ENCODE measurements at regions not wholly inside any gene's neighbourhood (a gene's known extent, or its start where the extent isn't known, plus 50 kb on each side); places are given as distances from the start of the nearest gene placed in this dataset.
"Not testable (repeated sequence)": the region's sequence is repeated elsewhere in the genome, so short reads cannot be mapped to it uniquely, and the experiment has no call there.

GRCh38 chr2:35857498-35857897, 498.1 kb upstream of the CRIM1 start:
- no peak overlapping the region for H3K27ac Mint-ChIP-seq
- no peaks in the 10 kb centered on the region for H3K9me3 Mint-ChIP-seq
- no peaks in the 10 kb centered on the region for H3K36me3 Mint-ChIP-seq (ENCODE audit: insufficient read depth in 2 of 2)
- H3K4me3 Mint-ChIP-seq, result no peak overlapping the region
- peaks cover 34% of the 10 kb centered on the region for H3K27me3 Mint-ChIP-seq (ENCODE audit: low read depth)
- DNase-seq (no peak), ATAC-seq (replicated peaks in 1 of 2) (no peak)
- H3K4me1 Mint-ChIP-seq (ENCODE audit: low read depth), result no peaks in the 10 kb centered on the region

DNA sequence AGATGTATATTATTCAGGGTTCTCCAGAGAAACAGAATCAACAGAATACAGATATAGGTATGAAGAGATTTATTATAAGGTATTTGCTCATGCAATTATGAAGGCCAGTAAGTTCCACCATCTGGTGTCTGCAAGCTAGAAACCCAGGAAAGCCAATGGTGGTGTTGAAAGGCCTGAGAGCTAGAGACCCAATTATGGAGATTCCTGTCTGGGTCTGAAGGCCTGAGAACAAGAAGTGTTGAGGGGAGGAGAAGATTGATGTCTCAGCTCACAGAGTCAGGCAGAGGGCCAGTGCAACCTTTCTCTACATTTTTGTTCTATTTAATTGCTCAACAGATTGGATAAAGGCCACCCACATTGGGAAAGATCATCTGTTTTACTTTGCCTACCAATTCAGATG, 524.2 kb upstream of the CRIM1 start:
- Mint-ChIP-seq H3K27ac (no peak overlapping the region), H3K36me3 (ENCODE audit: insufficient read depth in 2 of 2) (no peaks in the 10 kb centered on the region), H3K27me3 (ENCODE audit: low read depth) (no peaks in the 10 kb centered on the region), H3K9me3 (no peaks in the 10 kb centered on the region), H3K4me3 (no peak overlapping the region), H3K4me1 (ENCODE audit: low read depth) (no peaks in the 10 kb centered on the region)
- ATAC-seq (replicated peaks in 1 of 2), result no peak
- no peak for DNase-seq

DNA sequence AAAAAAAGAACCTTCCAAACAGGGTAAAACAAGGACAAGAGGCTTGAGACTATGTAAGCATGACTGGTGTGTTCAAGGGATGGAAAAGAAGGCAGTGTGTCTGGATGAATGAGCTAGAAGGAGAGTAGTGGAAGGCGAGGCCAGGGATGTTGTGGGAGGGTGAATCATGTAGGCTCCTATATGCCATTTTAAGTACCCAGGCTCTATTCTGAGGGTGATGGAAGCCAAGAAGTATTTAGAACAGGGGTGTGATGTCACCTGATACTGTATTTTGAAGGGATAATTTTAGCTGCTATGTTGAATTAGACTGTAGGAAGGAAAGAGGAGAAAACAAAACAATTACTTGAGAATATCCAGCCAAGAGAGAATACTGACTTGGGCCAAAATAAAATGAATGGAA, 524.7 kb upstream of the CRIM1 start:
- H3K9me3 Mint-ChIP-seq, result no peaks in the 10 kb centered on the region
- H3K36me3 Mint-ChIP-seq (ENCODE audit: insufficient read depth in 2 of 2), result no peaks in the 10 kb centered on the region
- H3K4me3 Mint-ChIP-seq, result no peak overlapping the region
- no peak for ATAC-seq (replicated peaks in 1 of 2)
- no peak for DNase-seq
- H3K27me3 Mint-ChIP-seq (ENCODE audit: low read depth), result no peaks in the 10 kb centered on the region
- H3K4me1 Mint-ChIP-seq (ENCODE audit: low read depth), result no peaks in the 10 kb centered on the region
- no peak overlapping the region for H3K27ac Mint-ChIP-seq

DNA sequence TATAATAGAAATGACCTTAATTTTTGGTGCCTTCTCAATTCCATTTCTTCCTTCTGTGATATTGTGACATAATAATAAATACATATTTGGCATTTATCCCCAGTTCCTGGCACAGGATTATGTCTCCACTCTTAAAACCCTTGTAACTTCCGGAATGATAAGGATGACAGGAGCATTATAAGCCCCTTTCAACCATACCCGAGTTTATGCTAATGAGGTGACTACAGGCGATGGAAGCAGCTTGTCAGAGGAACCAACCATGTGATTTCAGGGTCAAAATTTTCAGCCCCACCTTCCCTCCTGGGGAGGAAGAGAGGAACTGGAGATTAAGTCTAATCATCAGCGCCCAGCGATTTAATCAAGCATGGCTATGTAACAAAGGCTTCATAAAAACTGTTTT, 528.5 kb upstream of the CRIM1 start:
- ATAC-seq (replicated peaks in 1 of 2), result no peak
- Mint-ChIP-seq H3K36me3 (ENCODE audit: insufficient read depth in 2 of 2) (no peaks in the 10 kb centered on the region), H3K4me3 (no peak overlapping the region), H3K27ac (no peak overlapping the region), H3K27me3 (ENCODE audit: low read depth) (peaks cover 7% of the 10 kb centered on the region), H3K4me1 (ENCODE audit: low read depth) (no peaks in the 10 kb centered on the region), H3K9me3 (no peaks in the 10 kb centered on the region)
- no peak for DNase-seq

DNA sequence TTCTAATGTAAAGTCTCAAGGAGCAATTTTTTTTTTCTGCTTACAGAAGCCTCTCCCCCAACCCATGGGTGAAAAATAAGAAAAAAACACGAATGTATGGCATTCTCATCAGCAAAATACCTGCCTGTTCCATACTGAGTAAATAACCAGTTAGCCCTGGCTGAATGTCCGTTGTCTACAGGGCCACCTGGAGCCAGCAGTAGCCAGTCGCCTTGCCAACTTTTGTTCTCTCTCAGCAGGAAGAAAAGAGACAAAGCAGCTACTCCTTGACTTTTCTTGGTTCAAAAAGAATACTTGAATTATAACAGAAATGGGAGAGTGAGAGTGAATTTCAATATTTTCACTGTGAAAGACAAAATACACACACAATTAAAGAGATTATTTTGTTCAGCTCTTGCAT, 532.9 kb upstream of the CRIM1 start:
- Mint-ChIP-seq H3K4me1 (ENCODE audit: low read depth) (no peaks in the 10 kb centered on the region), H3K27ac (no peak overlapping the region), H3K36me3 (ENCODE audit: insufficient read depth in 2 of 2) (no peaks in the 10 kb centered on the region), H3K27me3 (ENCODE audit: low read depth) (peaks cover 15% of the 10 kb centered on the region), H3K9me3 (no peaks in the 10 kb centered on the region), H3K4me3 (no peak overlapping the region)
- no peak for ATAC-seq (replicated peaks in 1 of 2)
- no peak for DNase-seq

GRCh38 chr2:35821675-35822074, 533.9 kb upstream of the CRIM1 start:
- DNase-seq (no peak), ATAC-seq (replicated peaks in 1 of 2) (no peak)
- Mint-ChIP-seq H3K9me3 (no peaks in the 10 kb centered on the region), H3K27ac (no peak overlapping the region), H3K4me1 (ENCODE audit: low read depth) (no peaks in the 10 kb centered on the region), H3K36me3 (ENCODE audit: insufficient read depth in 2 of 2) (no peaks in the 10 kb centered on the region), H3K4me3 (no peak overlapping the region), H3K27me3 (ENCODE audit: low read depth) (peaks cover 15% of the 10 kb centered on the region)

DNA sequence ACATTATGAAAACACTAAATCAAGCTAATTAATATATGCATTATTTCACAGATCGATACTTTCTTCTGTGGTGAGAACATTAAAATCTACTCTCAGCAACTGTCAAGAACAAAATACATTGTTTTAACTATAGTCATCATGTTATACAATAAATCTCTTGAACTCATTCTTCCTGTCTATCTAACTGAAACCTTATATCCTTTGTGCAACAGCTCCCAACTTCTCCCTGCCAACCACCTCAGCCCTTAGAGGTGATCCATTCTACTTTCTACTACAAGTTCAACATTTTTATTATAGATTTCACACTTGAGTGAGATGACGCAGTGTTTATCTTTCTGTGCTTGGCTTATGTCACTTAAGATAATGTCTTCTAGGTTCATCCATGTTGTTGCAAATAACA, 535.2 kb upstream of the CRIM1 start:
- Mint-ChIP-seq H3K4me3 (no peak overlapping the region), H3K27ac (no peak overlapping the region), H3K36me3 (ENCODE audit: insufficient read depth in 2 of 2) (no peaks in the 10 kb centered on the region), H3K9me3 (no peaks in the 10 kb centered on the region), H3K4me1 (ENCODE audit: low read depth) (no peaks in the 10 kb centered on the region), H3K27me3 (ENCODE audit: low read depth) (peaks cover 15% of the 10 kb centered on the region)
- DNase-seq, result no peak
- no peak for ATAC-seq (replicated peaks in 1 of 2)

- DNase-seq, result no peak
- no peak for ATAC-seq (replicated peaks in 1 of 2)
- Mint-ChIP-seq H3K36me3 (ENCODE audit: insufficient read depth in 2 of 2) (no peaks in the 10 kb centered on the region), H3K27ac (no peak overlapping the region), H3K9me3 (no peaks in the 10 kb centered on the region), H3K4me3 (no peak overlapping the region), H3K4me1 (ENCODE audit: low read depth) (no peaks in the 10 kb centered on the region), H3K27me3 (ENCODE audit: low read depth) (peaks cover 15% of the 10 kb centered on the region)
These were observed 536.5 kb upstream of the CRIM1 start for GRCh38 chr2:35819033-35819432.

DNA sequence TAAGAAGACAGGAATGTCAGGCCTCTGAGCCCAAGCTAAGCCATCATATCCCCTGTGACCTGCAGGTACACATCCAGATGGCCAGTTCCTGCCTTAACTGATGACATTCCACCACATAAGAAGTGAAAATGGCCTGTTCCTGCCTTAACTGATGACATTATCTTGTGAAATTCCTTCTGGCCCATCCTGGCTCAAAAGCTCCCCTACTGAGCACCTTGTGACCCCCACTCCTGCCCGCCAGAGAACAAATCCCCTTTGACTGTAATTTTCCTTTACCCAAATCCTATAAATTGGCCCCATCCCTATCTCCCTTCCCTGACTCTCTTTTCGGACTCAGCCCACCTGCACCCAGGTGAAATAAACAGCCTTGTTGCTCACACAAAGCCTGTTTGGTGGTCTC, 537.2 kb upstream of the CRIM1 start:
- H3K27ac Mint-ChIP-seq; H3K9me3 Mint-ChIP-seq; H3K4me1 Mint-ChIP-seq (ENCODE audit: low read depth); ATAC-seq (replicated peaks in 1 of 2); H3K4me3 Mint-ChIP-seq; DNase-seq; H3K36me3 Mint-ChIP-seq (ENCODE audit: insufficient read depth in 2 of 2): not testable (repeated sequence)
- H3K27me3 Mint-ChIP-seq (ENCODE audit: low read depth), result peaks cover 16% of the 10 kb centered on the region

- H3K27ac Mint-ChIP-seq; H3K4me3 Mint-ChIP-seq; H3K9me3 Mint-ChIP-seq; H3K36me3 Mint-ChIP-seq (ENCODE audit: insufficient read depth in 2 of 2); H3K27me3 Mint-ChIP-seq (ENCODE audit: low read depth); ATAC-seq (replicated peaks in 1 of 2); H3K4me1 Mint-ChIP-seq (ENCODE audit: low read depth); DNase-seq: not testable (repeated sequence)
These were observed 541.0 kb upstream of the CRIM1 start for GRCh38 chr2:35814597-35814996.

DNA sequence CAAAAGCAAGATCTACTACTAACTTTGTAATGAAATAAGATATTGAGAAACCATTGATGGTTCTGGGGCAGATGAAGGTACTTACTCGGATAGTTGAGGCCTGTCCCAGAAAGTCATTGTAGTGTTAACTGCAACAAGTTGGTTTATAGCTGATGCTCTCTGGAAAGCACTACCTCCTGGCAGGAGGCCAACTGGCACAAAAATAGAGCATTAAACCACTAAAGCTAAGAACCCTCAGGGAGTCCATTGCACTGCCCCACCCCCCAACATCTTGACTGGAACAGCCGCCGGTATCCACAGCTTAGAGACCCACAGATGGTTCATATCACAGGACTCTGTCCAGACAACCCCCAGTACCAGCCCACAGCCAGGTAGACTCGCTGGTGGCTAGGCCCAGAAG, 552.5 kb upstream of the CRIM1 start:
- DNase-seq, result no peak
- H3K27ac Mint-ChIP-seq, result no peak overlapping the region
- no peaks in the 10 kb centered on the region for H3K27me3 Mint-ChIP-seq (ENCODE audit: low read depth)
- ATAC-seq (replicated peaks in 1 of 2), result no peak
- H3K4me3 Mint-ChIP-seq, result no peak overlapping the region
- no peaks in the 10 kb centered on the region for H3K4me1 Mint-ChIP-seq (ENCODE audit: low read depth)
- H3K9me3 Mint-ChIP-seq, result peaks cover 2 to 16% of the 10 kb centered on the region in 2 donors
- H3K36me3 Mint-ChIP-seq (ENCODE audit: insufficient read depth in 2 of 2), result no peaks in the 10 kb centered on the region

DNA sequence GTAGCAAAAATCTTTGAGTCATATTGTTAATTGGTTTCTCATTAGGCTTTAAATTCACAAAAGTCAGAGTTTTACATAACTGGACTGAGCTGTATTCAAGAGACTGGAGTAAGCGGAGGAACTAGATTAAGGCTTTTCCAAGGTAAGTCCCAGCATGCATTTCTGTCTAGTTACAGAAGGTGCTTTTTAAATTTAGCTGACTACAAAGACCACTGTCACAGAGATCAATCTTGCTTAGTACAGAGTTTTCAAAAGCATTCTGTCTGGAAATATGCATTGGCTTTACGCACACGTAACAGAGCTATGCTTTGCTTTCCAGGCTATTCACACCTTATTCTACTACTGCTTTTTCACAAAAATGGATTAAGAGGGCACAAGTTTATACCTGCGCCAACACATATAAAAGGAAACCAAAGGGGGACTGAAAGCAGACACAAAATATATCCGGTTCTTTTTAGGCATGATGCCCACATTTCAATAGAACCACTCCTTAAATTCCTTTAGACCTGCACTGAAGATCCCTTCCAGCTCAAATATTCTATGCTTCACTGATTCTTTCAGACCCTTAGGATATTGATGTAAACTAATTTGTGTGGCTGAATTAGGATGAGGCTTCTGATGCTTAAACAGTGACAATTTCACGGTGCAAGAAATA, 560.7 kb upstream of the CRIM1 start:
- no peaks in the 10 kb centered on the region for H3K36me3 Mint-ChIP-seq (ENCODE audit: insufficient read depth in 2 of 2)
- H3K4me3 Mint-ChIP-seq, result no peak overlapping the region
- no peak overlapping the region for H3K27ac Mint-ChIP-seq
- ATAC-seq (replicated peaks in 1 of 2) (no peak), DNase-seq (no peak)
- no peaks in the 10 kb centered on the region for H3K9me3 Mint-ChIP-seq
- no peaks in the 10 kb centered on the region for H3K27me3 Mint-ChIP-seq (ENCODE audit: low read depth)
- no peaks in the 10 kb centered on the region for H3K4me1 Mint-ChIP-seq (ENCODE audit: low read depth)

DNA sequence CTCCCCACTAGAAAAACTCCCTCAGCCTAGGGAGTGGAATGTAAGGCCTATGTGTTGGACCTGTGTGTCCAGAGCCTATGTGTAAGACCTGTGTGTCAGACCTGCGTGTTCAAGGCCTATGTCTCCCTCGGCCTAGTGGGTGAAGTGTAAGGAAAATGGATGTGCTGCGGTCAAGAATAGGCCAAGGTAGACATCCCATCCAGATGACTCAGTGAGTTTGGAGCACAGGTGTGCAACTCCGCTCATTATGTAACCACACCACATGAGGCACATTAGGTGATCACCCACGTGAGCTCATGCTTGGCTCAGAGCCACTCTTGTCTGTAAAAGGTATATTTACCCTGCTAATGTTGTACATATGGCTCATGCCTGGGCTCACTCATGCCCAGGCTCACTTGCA, 565.3 kb upstream of the CRIM1 start:
- H3K27ac Mint-ChIP-seq, result no peak overlapping the region
- H3K9me3 Mint-ChIP-seq, result peaks cover under 1 to 3% of the 10 kb centered on the region in 2 donors
- no peak overlapping the region for H3K4me3 Mint-ChIP-seq
- ATAC-seq (replicated peaks in 1 of 2) (no peak), DNase-seq (no peak)
- no peaks in the 10 kb centered on the region for H3K27me3 Mint-ChIP-seq (ENCODE audit: low read depth)
- no peaks in the 10 kb centered on the region for H3K36me3 Mint-ChIP-seq (ENCODE audit: insufficient read depth in 2 of 2)
- H3K4me1 Mint-ChIP-seq (ENCODE audit: low read depth), result no peaks in the 10 kb centered on the region

DNA sequence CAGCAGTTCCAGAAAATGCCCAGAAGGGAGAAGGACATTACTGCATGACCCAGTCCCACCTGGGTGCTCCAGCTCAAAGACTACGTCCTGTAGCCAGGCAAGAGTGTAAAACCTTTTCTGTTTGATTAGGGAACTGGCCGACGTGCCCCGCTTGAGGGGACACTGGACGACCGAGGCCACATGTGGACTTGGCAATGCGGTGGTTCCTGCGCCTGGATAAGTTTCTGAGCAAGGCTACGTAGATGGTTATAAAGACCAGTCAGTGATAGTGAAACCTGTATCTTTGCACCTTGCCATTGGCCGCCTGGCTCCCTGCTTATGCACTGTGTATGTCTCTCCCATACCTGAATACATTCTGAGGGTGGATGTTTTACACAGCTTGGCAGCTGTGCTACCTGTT, 567.0 kb upstream of the CRIM1 start:
- H3K27ac Mint-ChIP-seq, result no peak overlapping the region
- ATAC-seq (replicated peaks in 1 of 2) (no peak), DNase-seq (no peak)
- peaks cover 1 to 3% of the 10 kb centered on the region in 2 donors for H3K9me3 Mint-ChIP-seq
- no peaks in the 10 kb centered on the region for H3K27me3 Mint-ChIP-seq (ENCODE audit: low read depth)
- H3K4me1 Mint-ChIP-seq (ENCODE audit: low read depth), result no peaks in the 10 kb centered on the region
- H3K4me3 Mint-ChIP-seq, result no peak overlapping the region
- no peaks in the 10 kb centered on the region for H3K36me3 Mint-ChIP-seq (ENCODE audit: insufficient read depth in 2 of 2)
